ENCODE measurements at regions not wholly inside any gene's neighbourhood (a gene's known extent, or its start where the extent isn't known, plus 50 kb on each side); places are given as distances from the start of the nearest gene placed in this dataset.

DNA sequence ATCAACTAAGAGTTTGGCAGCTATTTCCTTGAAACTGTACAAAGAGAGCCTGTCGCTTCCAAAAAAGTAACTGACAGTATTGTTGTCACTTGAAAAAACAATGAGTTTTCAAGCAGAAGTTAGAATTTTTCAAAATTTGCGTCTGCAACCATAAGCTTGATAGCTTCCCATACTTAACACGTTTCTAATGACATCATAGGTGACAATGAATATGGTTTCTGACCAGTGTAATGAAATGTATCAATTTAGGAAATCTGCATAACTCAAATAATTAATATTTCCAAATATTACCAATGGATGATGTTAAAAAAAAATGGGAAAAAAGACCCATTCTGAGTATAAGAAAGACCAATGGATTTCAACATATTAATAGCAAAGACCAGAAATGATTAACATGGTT lies 165.4 kb upstream of the CRY1 start:
- no peaks in the 10 kb centered on the region for H4K20me1 ChIP-seq (ENCODE audit: insufficient read depth, low read length, poor library complexity, severe bottlenecking)
- no peaks in the 10 kb centered on the region for H3K36me3 ChIP-seq (ENCODE audit: insufficient read depth, low read length)
- no peak overlapping the region for H3K9ac ChIP-seq (ENCODE audit: low read depth, low read length, poor library complexity, severe bottlenecking)

DNA sequence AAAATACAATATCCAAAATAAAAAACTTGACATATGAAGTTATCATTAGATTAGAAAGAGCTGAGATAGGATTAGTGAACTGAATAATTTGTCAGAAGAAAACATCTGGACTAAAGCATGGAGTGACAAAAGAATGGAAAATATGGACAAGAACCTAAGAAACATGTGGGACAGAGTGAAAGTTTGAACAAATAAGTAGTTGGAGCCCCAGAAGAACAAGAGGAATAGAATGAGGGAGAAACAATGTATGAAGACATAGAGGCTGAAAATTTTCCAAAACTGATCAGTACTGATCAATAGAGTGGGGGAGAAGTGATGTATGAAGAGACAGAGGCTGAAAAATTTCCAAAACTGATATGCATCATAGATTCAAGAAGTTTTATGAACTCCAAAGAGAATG lies 170.6 kb upstream of the CRY1 start:
- H3K4me2 ChIP-seq (ENCODE audit: low read depth, low read length, poor library complexity, severe bottlenecking): no peak overlapping the region
- no peaks in the 10 kb centered on the region for H3F3A ChIP-seq (ENCODE audit: low read depth)
- no peaks in the 10 kb centered on the region for H3K79me2 ChIP-seq (ENCODE audit: insufficient read depth, low read length)
- no peaks in the 10 kb centered on the region for H3K36me3 ChIP-seq (ENCODE audit: insufficient read depth, low read length)
- no peak for TF ChIP-seq EZH2phosphoT487 (IDR thresholded peaks at IDR 0.05; ENCODE audit: borderline replicate concordance)
- TF ChIP-seq, protein P1, sequence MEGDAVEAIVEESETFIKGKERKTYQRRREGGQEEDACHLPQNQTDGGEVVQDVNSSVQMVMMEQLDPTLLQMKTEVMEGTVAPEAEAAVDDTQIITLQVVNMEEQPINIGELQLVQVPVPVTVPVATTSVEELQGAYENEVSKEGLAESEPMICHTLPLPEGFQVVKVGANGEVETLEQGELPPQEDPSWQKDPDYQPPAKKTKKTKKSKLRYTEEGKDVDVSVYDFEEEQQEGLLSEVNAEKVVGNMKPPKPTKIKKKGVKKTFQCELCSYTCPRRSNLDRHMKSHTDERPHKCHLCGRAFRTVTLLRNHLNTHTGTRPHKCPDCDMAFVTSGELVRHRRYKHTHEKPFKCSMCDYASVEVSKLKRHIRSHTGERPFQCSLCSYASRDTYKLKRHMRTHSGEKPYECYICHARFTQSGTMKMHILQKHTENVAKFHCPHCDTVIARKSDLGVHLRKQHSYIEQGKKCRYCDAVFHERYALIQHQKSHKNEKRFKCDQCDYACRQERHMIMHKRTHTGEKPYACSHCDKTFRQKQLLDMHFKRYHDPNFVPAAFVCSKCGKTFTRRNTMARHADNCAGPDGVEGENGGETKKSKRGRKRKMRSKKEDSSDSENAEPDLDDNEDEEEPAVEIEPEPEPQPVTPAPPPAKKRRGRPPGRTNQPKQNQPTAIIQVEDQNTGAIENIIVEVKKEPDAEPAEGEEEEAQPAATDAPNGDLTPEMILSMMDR (conservative IDR thresholded peaks at IDR 0.05; ENCODE audit: low read length): no peak
- no peak overlapping the region for H3K4me3 ChIP-seq (ENCODE audit: low read length, poor library complexity, severe bottlenecking)
- no peak overlapping the region for H3K9ac ChIP-seq (ENCODE audit: low read depth, low read length, poor library complexity, severe bottlenecking)
- H3K9me2 ChIP-seq (replicated peaks; ENCODE audit: low read depth, low read length): no peaks in the 10 kb centered on the region
- H3K27me3 ChIP-seq (ENCODE audit: insufficient read depth, low read length, poor library complexity, severe bottlenecking): no peaks in the 10 kb centered on the region
- no peak overlapping the region for H2AFZ ChIP-seq (ENCODE audit: low read length)
- H4K20me1 ChIP-seq (ENCODE audit: insufficient read depth, low read length, poor library complexity, severe bottlenecking): no peaks in the 10 kb centered on the region
- H3K4me1 ChIP-seq (ENCODE audit: insufficient read depth, low read length, poor library complexity, severe bottlenecking): no peaks in the 10 kb centered on the region
- peaks cover 10% of the 10 kb centered on the region; the same call in 1 of the 2 replicates for H3K9me3 ChIP-seq (ENCODE audit: insufficient read depth, low read depth, low read length)

More for the DNA sequence above, 165.4 kb upstream of the CRY1 start:
- no peaks in the 10 kb centered on the region for H3K9me2 ChIP-seq (replicated peaks; ENCODE audit: low read depth, low read length)
- TF ChIP-seq, protein P1 (conservative IDR thresholded peaks at IDR 0.05; ENCODE audit: low read length): no peak
- no peaks in the 10 kb centered on the region for H3K4me1 ChIP-seq (ENCODE audit: insufficient read depth, low read length, poor library complexity, severe bottlenecking)
- H3K27me3 ChIP-seq (ENCODE audit: insufficient read depth, low read length, poor library complexity, severe bottlenecking): no peaks in the 10 kb centered on the region
- H3F3A ChIP-seq (ENCODE audit: low read depth): no peaks in the 10 kb centered on the region
- no peak overlapping the region for H3K4me3 ChIP-seq (ENCODE audit: low read length, poor library complexity, severe bottlenecking)
- no peak overlapping the region for H2AFZ ChIP-seq (ENCODE audit: low read length)
- H3K4me2 ChIP-seq (ENCODE audit: low read depth, low read length, poor library complexity, severe bottlenecking): no peak overlapping the region
- H3K9me3 ChIP-seq (ENCODE audit: insufficient read depth, low read depth, low read length): peaks cover 6% of the 10 kb centered on the region; the same call in 1 of the 2 replicates
- H3K79me2 ChIP-seq (ENCODE audit: insufficient read depth, low read length): no peaks in the 10 kb centered on the region

DNA sequence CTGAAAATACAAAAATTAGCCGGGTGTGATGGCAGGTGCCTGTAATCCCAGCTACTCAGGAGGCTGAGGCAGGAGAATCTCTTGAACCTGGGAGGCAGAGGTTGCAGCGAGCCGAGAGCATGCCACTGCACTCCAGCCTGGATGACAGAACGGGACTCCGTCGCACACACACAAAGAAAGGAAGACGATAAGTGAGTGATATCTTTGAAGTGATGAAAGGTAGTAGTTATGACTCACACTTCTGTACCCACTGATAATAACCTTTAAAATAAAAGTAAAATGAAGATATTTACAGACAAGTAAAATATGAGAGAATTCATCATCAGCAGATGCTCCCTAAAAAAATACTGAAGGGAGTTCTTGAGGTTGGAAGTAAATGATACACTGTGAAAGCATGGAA lies 171.3 kb upstream of the CRY1 start:
- H3K36me3 ChIP-seq (ENCODE audit: insufficient read depth, low read length): no peaks in the 10 kb centered on the region
- H3K4me3 ChIP-seq (ENCODE audit: low read length, poor library complexity, severe bottlenecking): no peak overlapping the region
- H3K9me3 ChIP-seq (ENCODE audit: insufficient read depth, low read depth, low read length): peaks cover 10% of the 10 kb centered on the region; the same call in 1 of the 2 replicates
- no peak overlapping the region for H3K4me2 ChIP-seq (ENCODE audit: low read depth, low read length, poor library complexity, severe bottlenecking)
- no peaks in the 10 kb centered on the region for H3K4me1 ChIP-seq (ENCODE audit: insufficient read depth, low read length, poor library complexity, severe bottlenecking)
- H2AFZ ChIP-seq (ENCODE audit: low read length): no peak overlapping the region
- H3F3A ChIP-seq (ENCODE audit: low read depth): no peaks in the 10 kb centered on the region
- no peaks in the 10 kb centered on the region for H3K79me2 ChIP-seq (ENCODE audit: insufficient read depth, low read length)
- no peaks in the 10 kb centered on the region for H3K27me3 ChIP-seq (ENCODE audit: insufficient read depth, low read length, poor library complexity, severe bottlenecking)
- no peaks in the 10 kb centered on the region for H3K9me2 ChIP-seq (replicated peaks; ENCODE audit: low read depth, low read length)
- no peaks in the 10 kb centered on the region for H4K20me1 ChIP-seq (ENCODE audit: insufficient read depth, low read length, poor library complexity, severe bottlenecking)
- no peak overlapping the region for H3K9ac ChIP-seq (ENCODE audit: low read depth, low read length, poor library complexity, severe bottlenecking)
- TF ChIP-seq, protein P1 (conservative IDR thresholded peaks at IDR 0.05; ENCODE audit: low read length): no peak
- no peak for TF ChIP-seq EZH2phosphoT487 (IDR thresholded peaks at IDR 0.05; ENCODE audit: borderline replicate concordance)
